Mucosa of descending colon (tissue), 3 donors: ENCODE measurements at regions not wholly inside any gene's neighbourhood (a gene's known extent, or its start where the extent isn't known, plus 50 kb on each side); places are given as distances from the start of the nearest gene placed in this dataset.
"Not testable (repeated sequence)": the region's sequence is repeated elsewhere in the genome, so short reads cannot be mapped to it uniquely, and the experiment has no call there.

ENCODE experiments used
- ATAC-seq: fragments of 200-7000 bp; cut with Tn5 transposase; one replicate; pipeline ENCODE4 v1.9.1; 2020; ENCODE audit warnings: mild to moderate bottlenecking, moderate library complexity
- DNase-seq, 3 donors: peaks; one replicate each; pipeline ENCODE4 v3.0.0-alpha.2; 2020
- H3K36me3 ChIP-seq: fragments of 200-600 bp; one replicate; pipeline ENCODE4 v1.8.0; 2021; ENCODE audit warnings: low read depth, mild to moderate bottlenecking
- H3K4me1 ChIP-seq: fragments of 200-600 bp; one replicate; pipeline ENCODE4 v1.8.0; 2021; ENCODE audit warnings: low read depth, mild to moderate bottlenecking
- H3K4me3 ChIP-seq: fragments of 200-600 bp; one replicate; pipeline ENCODE4 v1.8.0; 2021; ENCODE audit warnings: mild to moderate bottlenecking
- H3K9me3 ChIP-seq: fragments of 200-600 bp; one replicate; pipeline ENCODE4 v1.8.0; 2021; ENCODE audit warnings: mild to moderate bottlenecking
- intact Hi-C, 2 donors: fragments of 100-400 bp; cut with DNase I in 1 of 2; cut with micrococcal nuclease in 1 of 2; formaldehyde crosslinking; loops; one replicate each; pipeline versions ENCODE4 v1.11.0 to v1.11.1; 2022; cut with DNase I, micrococcal nuclease
- TF ChIP-seq, protein P1 (sequence below): fragments of 200-600 bp; IDR thresholded peaks from one replicate; pipeline ENCODE4 v1.8.0; 2022; ENCODE audit warnings: antibody characterized with exemption, mild to moderate bottlenecking
- donor health status: DM: no; HTN: no; CAD: no; lungs with moderate emphysema.
- donor health status: DM: no; HTN: no; CAD: no.
- donor health status: DM: no; HTN: yes; CAD: no.

DNA sequence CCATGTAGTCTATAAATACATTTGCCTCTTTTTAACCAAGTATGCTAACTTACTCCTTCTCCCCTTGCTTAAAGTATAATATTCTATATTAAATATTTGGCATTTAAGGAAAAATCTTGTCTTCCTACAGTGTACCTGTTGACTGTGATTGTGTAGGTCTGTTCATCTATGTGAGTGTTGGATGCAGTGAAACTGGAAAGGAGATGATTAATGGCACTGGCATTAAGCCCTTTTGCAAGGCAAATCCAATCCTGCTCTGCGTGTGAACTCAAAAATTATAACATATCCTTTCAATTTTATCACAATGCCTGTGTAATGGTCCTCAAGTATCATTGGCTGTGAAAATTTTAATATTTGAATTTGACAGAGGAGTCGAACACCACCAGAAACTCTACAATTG, 565.0 kb downstream of the KCNT2 start:
- Histone ChIP-seq H3K4me1 (no peaks in the 10 kb centered on the region), H3K36me3 (no peaks in the 10 kb centered on the region), H3K9me3 (peaks cover 6% of the 10 kb centered on the region), H3K4me3 (no peak overlapping the region)
- DNase-seq, result no peak
- intact Hi-C loops, result no loop called here
- TF ChIP-seq, protein P1, sequence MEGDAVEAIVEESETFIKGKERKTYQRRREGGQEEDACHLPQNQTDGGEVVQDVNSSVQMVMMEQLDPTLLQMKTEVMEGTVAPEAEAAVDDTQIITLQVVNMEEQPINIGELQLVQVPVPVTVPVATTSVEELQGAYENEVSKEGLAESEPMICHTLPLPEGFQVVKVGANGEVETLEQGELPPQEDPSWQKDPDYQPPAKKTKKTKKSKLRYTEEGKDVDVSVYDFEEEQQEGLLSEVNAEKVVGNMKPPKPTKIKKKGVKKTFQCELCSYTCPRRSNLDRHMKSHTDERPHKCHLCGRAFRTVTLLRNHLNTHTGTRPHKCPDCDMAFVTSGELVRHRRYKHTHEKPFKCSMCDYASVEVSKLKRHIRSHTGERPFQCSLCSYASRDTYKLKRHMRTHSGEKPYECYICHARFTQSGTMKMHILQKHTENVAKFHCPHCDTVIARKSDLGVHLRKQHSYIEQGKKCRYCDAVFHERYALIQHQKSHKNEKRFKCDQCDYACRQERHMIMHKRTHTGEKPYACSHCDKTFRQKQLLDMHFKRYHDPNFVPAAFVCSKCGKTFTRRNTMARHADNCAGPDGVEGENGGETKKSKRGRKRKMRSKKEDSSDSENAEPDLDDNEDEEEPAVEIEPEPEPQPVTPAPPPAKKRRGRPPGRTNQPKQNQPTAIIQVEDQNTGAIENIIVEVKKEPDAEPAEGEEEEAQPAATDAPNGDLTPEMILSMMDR, result no peak
- no peak for ATAC-seq

- H3K36me3 ChIP-seq, result no peaks in the 10 kb centered on the region
- H3K4me3 ChIP-seq, result no peak overlapping the region
- TF ChIP-seq, protein P1, result no peak
- ATAC-seq (no peak), DNase-seq (no peak)
- intact Hi-C loops, result no loop called here
- H3K4me1 ChIP-seq, result no peaks in the 10 kb centered on the region
- H3K9me3 ChIP-seq, result no peaks in the 10 kb centered on the region
These were observed 574.0 kb downstream of the KCNT2 start for GRCh38 chr1:196034080-196034706.

DNA sequence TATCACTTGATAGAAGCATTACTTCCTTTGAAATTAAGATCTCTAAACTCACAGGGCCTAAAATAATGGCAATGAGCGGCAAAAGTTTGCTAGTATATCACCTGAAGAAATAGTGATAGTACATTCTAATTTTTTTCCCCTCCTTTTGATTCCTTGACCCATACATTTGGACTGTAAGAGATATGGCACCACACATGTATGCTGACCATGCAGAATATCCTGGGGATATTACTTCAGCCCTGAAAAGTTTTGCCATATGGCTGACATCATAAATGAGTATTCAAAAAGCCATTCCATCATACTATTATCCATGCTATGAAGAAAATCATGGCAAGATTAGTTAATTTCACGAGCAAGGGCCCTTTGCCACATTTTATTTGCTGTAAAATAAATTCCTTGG, 576.9 kb downstream of the KCNT2 start:
- H3K4me1 ChIP-seq, H3K9me3 ChIP-seq, ATAC-seq, H3K36me3 ChIP-seq, DNase-seq, intact Hi-C loops, H3K4me3 ChIP-seq: not testable (repeated sequence)

DNA sequence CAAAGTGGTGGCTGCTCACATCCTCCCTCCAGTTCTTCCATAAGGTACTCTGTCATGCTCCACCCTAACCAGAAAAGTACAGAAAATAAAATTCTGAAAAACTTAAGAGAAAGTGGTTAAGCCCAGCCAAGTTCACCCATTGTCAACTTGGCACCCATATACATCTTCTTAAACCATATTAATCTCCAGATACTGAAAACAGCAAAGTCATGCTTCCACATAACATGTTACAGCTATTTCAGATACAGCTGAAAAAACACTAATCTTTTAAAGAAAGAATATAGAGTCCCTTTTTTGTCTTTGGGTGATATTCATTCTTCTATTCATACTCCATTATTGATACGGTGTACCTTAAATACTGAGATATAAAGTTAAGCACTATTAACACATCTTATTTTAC, 577.8 kb downstream of the KCNT2 start:
- intact Hi-C loops, result no loop called here
- TF ChIP-seq, protein P1, result no peak

DNA sequence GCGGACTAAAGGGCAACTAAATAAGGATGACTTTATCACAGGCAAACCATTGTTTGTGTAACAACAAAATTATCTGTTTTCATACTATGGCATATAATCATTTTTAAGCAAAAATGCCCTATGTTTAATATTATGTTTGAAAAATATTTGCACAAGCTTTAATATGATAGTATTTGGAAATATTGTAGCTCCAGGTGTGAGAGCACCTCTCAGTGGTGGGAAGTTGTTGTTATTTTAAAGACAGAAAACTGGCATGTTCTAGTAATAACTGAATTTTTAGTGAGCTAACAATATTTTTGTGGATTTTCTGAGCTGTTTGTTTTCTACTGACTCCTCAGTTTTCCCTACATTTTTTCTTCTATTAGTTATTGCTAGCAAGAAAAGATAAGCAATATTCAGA, 578.8 kb downstream of the KCNT2 start:
- Histone ChIP-seq H3K4me3 (no peak overlapping the region), H3K36me3 (no peaks in the 10 kb centered on the region)

More for the DNA sequence above, 577.8 kb downstream of the KCNT2 start:
- no peaks in the 10 kb centered on the region for H3K9me3 ChIP-seq
- no peaks in the 10 kb centered on the region for H3K36me3 ChIP-seq
- ATAC-seq, result no peak
- H3K4me3 ChIP-seq, result no peak overlapping the region
- DNase-seq, result no peak
- no peaks in the 10 kb centered on the region for H3K4me1 ChIP-seq

DNA sequence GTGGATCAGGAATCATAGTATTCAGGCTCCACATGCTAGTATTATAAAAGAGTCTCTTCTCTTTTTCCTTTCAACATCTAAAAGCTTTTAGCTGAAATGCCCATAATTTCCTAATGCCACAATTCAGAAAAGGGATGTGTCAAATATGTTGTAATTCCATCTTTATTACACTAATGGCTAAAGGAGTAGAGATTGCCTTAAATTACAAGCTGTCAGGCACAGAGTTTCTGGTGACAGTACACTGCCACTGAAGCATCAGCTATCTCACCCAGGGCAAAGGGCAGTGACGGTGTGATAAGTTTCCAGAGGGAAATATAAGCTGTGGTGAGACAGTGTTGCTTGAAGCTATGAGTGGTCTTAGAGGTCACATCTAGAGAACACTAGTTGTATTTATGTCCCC, 581.1 kb downstream of the KCNT2 start:
- no peak for DNase-seq
- H3K9me3 ChIP-seq, result no peaks in the 10 kb centered on the region
- TF ChIP-seq, protein P1, result no peak
- intact Hi-C loops, result no loop called here
- ATAC-seq, result no peak
- H3K4me1 ChIP-seq, result no peaks in the 10 kb centered on the region
- no peak overlapping the region for H3K4me3 ChIP-seq
- no peaks in the 10 kb centered on the region for H3K36me3 ChIP-seq

More for the DNA sequence above, 578.8 kb downstream of the KCNT2 start:
- Histone ChIP-seq H3K4me1 (no peaks in the 10 kb centered on the region), H3K9me3 (no peaks in the 10 kb centered on the region)
- TF ChIP-seq, protein P1, result no peak
- ATAC-seq (no peak), DNase-seq (no peak)
- intact Hi-C loops, result no loop called here

DNA sequence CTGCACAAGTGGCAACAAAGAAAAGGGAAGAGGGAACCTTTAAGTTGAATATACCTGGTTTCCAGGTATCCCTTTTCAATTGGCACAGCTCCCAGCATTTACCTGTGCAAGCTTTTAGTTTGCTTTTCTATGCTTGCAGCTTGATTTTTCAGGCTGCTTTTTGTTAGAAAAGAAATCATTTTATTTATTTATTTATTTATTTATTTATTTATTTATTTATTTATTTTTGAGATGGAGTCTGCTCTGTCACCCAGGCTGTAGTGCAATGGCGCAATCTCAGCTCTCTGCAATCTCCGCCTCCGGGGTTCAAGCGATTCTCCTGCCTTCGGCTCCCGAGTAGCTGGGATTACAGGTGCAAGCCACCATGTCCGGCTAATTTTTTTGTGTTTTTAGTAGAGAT, 587.1 kb downstream of the KCNT2 start:
- H3K4me1 ChIP-seq, H3K36me3 ChIP-seq, H3K9me3 ChIP-seq, DNase-seq, intact Hi-C loops, H3K4me3 ChIP-seq, ATAC-seq: not testable (repeated sequence)
